Osteocyte (in vitro differentiated cells): ENCODE measurements at regions not wholly inside any gene's neighbourhood (a gene's known extent, or its start where the extent isn't known, plus 50 kb on each side); places are given as distances from the start of the nearest gene placed in this dataset.

Experiments
- DNase-seq: peaks from one replicate; pipeline ENCODE4 v3.0.0; 2021; ENCODE audit warnings: mixed read lengths; ENCODE audit not compliant: unreplicated experiment; ENCODE audit errors: extremely low spot score
- H3K27ac Mint-ChIP-seq: one replicate; pipeline ENCODE4 v1.8.0; 2021; ENCODE audit warnings: mild to moderate bottlenecking, mixed read lengths; ENCODE audit not compliant: unreplicated experiment
- H3K27me3 Mint-ChIP-seq: one replicate; pipeline ENCODE4 v1.8.0; 2021; ENCODE audit warnings: mixed read lengths; ENCODE audit not compliant: unreplicated experiment
- H3K36me3 Mint-ChIP-seq: one replicate; pipeline ENCODE4 v1.8.0; 2021; ENCODE audit warnings: mixed read lengths; ENCODE audit not compliant: unreplicated experiment
- H3K4me1 Mint-ChIP-seq: one replicate; pipeline ENCODE4 v1.8.0; 2021; ENCODE audit warnings: mixed read lengths; ENCODE audit not compliant: unreplicated experiment
- H3K4me3 Mint-ChIP-seq: one replicate; pipeline ENCODE4 v1.8.0; 2021; ENCODE audit warnings: mild to moderate bottlenecking, moderate library complexity, mixed read lengths; ENCODE audit not compliant: unreplicated experiment
- H3K9me3 Mint-ChIP-seq: one replicate; pipeline ENCODE4 v1.8.0; 2021; ENCODE audit warnings: mixed read lengths; ENCODE audit not compliant: unreplicated experiment
- CTCF ChIP-seq: fragments of 200-600 bp; sonication (generic); IDR thresholded peaks from 2 replicates; pipeline ENCODE4 v1.5.0; 2021; ENCODE audit warnings: antibody characterized with exemption, mild to moderate bottlenecking, moderate library complexity

GRCh38 chr6:7045746-7046145, 62.0 kb upstream of the RREB1 start:
- no peak for TF ChIP-seq CTCF
- Mint-ChIP-seq H3K4me3 (no peak overlapping the region), H3K9me3 (no peaks in the 10 kb centered on the region), H3K36me3 (no peaks in the 10 kb centered on the region), H3K4me1 (peaks cover 14% of the 10 kb centered on the region), H3K27me3 (no peaks in the 10 kb centered on the region), H3K27ac (no peak overlapping the region)
- no peak for DNase-seq

- H3K4me3 Mint-ChIP-seq = no peak overlapping the region
- TF ChIP-seq CTCF = no peak
- H3K9me3 Mint-ChIP-seq = no peaks in the 10 kb centered on the region
- no peak for DNase-seq
- H3K27ac Mint-ChIP-seq = no peak overlapping the region
- H3K27me3 Mint-ChIP-seq = no peaks in the 10 kb centered on the region
- peaks cover 8% of the 10 kb centered on the region for H3K4me1 Mint-ChIP-seq
- no peaks in the 10 kb centered on the region for H3K36me3 Mint-ChIP-seq
Observed at GRCh38 chr6:7047128-7047527, 60.6 kb upstream of the RREB1 start.

GRCh38 chr6:7047966-7048365, 59.8 kb upstream of the RREB1 start:
- Mint-ChIP-seq H3K27me3 (no peaks in the 10 kb centered on the region), H3K27ac (no peak overlapping the region), H3K36me3 (no peaks in the 10 kb centered on the region), H3K9me3 (no peaks in the 10 kb centered on the region), H3K4me3 (no peak overlapping the region), H3K4me1 (peaks cover 9% of the 10 kb centered on the region)
- no peak for TF ChIP-seq CTCF
- no peak for DNase-seq

- DNase-seq = no peak
- Mint-ChIP-seq H3K27me3 (no peaks in the 10 kb centered on the region), H3K4me1 (peaks cover 10% of the 10 kb centered on the region), H3K9me3 (no peaks in the 10 kb centered on the region), H3K27ac (no peak overlapping the region), H3K36me3 (no peaks in the 10 kb centered on the region), H3K4me3 (no peak overlapping the region)
- TF ChIP-seq CTCF = no peak
Observed at GRCh38 chr6:7048894-7049293, 58.9 kb upstream of the RREB1 start.

- Mint-ChIP-seq H3K4me1 (peaks cover 10% of the 10 kb centered on the region), H3K4me3 (no peak overlapping the region)
- TF ChIP-seq CTCF = no peak
Observed at GRCh38 chr6:7050004-7050403, 57.8 kb upstream of the RREB1 start.

More at GRCh38 chr6:7050004-7050403, 57.8 kb upstream of the RREB1 start:
- H3K36me3 Mint-ChIP-seq = no peaks in the 10 kb centered on the region
- H3K27me3 Mint-ChIP-seq = no peaks in the 10 kb centered on the region
- no peak overlapping the region for H3K27ac Mint-ChIP-seq
- DNase-seq = no peak
- H3K9me3 Mint-ChIP-seq = no peaks in the 10 kb centered on the region
